SJCRH30 (cell line): ENCODE measurements at regions not wholly inside any gene's neighbourhood (a gene's known extent, or its start where the extent isn't known, plus 50 kb on each side); places are given as distances from the start of the nearest gene placed in this dataset.
A peak's percentile ranks its signal among the peaks of the same experiment; 100 is the strongest.

Experiments used
- DNase-seq, 2 experiments: peaks; one replicate each; pipeline ENCODE4 v3.0.0-alpha.2; 2015 to 2020
- H3K27ac ChIP-seq: fragments of 250-450 bp; sonication (Bioruptor Pico); 2 replicates; pipeline ENCODE4 v1.5.1; 2020; ENCODE audit warnings: mild to moderate bottlenecking, moderate library complexity
- H3K27me3 ChIP-seq: fragments of 250-450 bp; sonication (Bioruptor Pico); 2 replicates; pipeline ENCODE4 v1.5.1; 2020; ENCODE audit warnings: mild to moderate bottlenecking, moderate library complexity
- H3K36me3 ChIP-seq: fragments of 250-450 bp; sonication (Bioruptor Pico); 2 replicates; pipeline ENCODE4 v1.5.1; 2020; ENCODE audit warnings: mild to moderate bottlenecking, moderate library complexity
- H3K4me1 ChIP-seq: fragments of 250-450 bp; sonication (Bioruptor Pico); 2 replicates; pipeline ENCODE4 v1.5.1; 2020; ENCODE audit warnings: mild to moderate bottlenecking, moderate library complexity
- H3K4me3 ChIP-seq: fragments of 250-450 bp; sonication (Bioruptor Pico); 2 replicates; pipeline ENCODE4 v1.5.1; 2020; ENCODE audit warnings: mild to moderate bottlenecking, moderate library complexity
- H3K9me3 ChIP-seq: fragments of 250-450 bp; sonication (Bioruptor Pico); replicated peaks from 2 replicates; pipeline ENCODE4 v1.5.1; 2020; ENCODE audit warnings: mild to moderate bottlenecking, moderate library complexity

DNA sequence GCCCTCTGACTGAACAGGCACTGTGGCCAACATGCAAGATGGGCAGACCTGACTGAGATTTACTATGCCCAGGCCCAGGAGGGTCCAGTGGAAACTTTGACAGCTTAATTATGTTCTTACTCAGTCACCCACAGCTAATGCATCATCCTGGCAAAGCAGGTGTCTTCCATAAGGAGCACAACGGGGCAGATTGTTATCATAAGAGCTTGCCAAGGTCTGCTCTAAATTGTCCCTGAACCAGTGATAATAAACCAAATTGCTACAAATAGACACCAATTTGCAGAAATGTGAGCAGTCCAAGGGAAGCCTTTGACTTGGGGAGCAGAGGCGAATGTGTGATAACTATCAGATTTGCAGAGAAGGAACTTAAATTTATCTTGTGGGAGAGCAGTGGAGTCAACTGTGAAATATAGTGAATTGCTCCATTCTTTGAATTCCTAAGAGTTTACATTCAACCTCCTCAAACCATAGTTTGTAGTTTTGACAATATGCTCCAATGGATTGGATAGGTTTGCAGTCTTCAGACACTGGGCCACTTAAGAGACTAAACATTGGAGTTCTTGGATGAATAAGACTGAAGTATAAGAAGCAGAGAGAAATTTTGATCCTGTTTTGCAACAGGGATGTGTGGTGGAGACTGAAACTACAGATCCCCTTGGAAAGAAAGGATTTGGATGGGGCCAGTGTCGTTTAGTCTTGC is 494.7 kb downstream of the CCSER2 start:
- Histone ChIP-seq H3K4me1 (no peaks in the 10 kb centered on the region), H3K36me3 (no peaks in the 10 kb centered on the region), H3K9me3 (no peaks in the 10 kb centered on the region), H3K4me3 (no peak overlapping the region), H3K27ac (no peak overlapping the region), H3K27me3 (no peaks in the 10 kb centered on the region)
- DNase-seq: no peak

DNA sequence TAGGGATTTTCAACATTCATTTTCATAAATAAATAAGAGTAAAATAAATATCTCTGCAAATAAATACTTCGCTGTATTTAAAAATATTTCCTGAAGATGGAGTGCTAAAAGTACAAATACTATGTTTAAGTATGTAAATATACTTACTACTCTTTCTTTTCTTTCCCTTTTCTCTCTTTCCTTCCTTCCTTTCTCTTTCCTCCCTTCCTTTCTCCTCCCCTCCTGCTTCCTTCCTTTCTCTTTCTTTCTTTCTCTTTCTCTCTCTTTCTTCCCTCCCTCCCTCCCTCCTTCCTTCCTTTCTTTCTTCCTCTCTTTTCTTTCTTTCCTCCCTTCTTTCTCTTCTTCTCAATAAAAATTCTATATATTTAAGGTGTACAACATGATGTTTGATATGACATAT is 496.1 kb downstream of the CCSER2 start:
- H3K4me3 ChIP-seq: no peak overlapping the region
- H3K27ac ChIP-seq: no peak overlapping the region
- H3K9me3 ChIP-seq: no peaks in the 10 kb centered on the region
- no peaks in the 10 kb centered on the region for H3K4me1 ChIP-seq
- H3K27me3 ChIP-seq: no peaks in the 10 kb centered on the region
- no peaks in the 10 kb centered on the region for H3K36me3 ChIP-seq
- DNase-seq: no peak

DNA sequence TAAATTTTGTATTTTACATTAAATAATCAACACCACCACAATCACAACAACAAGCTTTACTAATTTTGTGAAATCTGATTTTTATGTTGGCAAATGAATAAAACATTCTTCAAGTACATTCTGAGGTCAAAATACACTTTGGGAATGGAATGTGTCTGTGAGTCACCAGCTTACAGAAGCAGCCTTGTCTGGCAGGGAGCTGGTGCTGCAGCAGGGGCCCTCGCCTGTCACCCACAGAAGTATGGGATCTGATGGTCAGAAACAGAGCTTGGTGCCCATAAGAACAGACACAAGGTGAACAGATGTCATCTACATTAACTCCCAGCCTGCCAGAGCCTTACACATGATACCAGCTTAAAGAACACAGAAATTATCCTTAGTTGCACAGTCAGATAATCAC is 496.9 kb downstream of the CCSER2 start:
- Histone ChIP-seq H3K27me3 (no peaks in the 10 kb centered on the region), H3K36me3 (no peaks in the 10 kb centered on the region), H3K9me3 (no peaks in the 10 kb centered on the region), H3K27ac (peak overlapping the region; percentile 26; the same call in 1 of the 2 replicates), H3K4me3 (no peak overlapping the region), H3K4me1 (no peaks in the 10 kb centered on the region)
- peak; percentile 39 to 43 for DNase-seq

DNA sequence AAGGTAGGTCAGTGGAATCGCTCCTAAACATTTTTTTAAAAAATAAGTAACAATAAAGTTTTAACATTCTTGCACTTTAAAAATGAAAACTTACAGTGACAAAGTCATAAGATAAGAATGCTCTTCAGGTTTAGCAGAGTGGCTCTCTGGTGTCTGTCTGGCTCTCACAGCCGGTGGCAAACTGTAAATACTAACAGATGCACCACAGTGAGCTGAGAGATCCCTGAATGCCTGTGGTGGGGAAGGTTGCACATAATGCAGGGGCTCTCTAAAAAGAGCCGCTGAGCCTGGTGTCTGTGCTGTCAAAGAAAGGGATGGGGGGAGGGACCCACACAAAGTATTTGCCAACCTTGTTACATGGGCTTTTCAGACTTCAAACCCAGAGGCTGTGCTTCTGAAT is 498.3 kb downstream of the CCSER2 start:
- Histone ChIP-seq H3K27ac (no peak overlapping the region), H3K4me1 (no peaks in the 10 kb centered on the region), H3K27me3 (no peaks in the 10 kb centered on the region), H3K9me3 (no peaks in the 10 kb centered on the region), H3K4me3 (no peak overlapping the region), H3K36me3 (no peaks in the 10 kb centered on the region)
- DNase-seq: peak in 1 of 2 experiments; percentile 4

DNA sequence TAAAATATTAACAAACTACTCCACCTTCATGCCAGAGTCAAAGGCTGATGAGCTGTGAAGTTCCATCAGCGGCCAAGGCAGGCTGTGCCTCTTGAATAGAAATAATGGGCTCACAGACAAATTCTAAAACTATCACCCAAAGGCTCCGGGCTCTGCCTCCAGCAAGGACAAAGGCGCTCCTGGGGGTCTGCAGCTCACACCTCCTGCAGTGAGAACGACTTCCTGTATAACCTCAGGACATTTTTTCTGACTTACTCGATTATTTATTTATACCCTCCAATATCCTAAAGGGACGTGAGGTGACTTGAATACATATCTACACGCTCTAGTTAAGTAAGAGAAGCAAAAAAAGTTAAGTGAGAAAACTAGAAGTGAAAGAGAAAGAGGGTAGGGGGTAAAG is 500.7 kb downstream of the CCSER2 start:
- Histone ChIP-seq H3K36me3 (no peaks in the 10 kb centered on the region), H3K27ac (no peak overlapping the region), H3K4me1 (no peaks in the 10 kb centered on the region), H3K9me3 (no peaks in the 10 kb centered on the region), H3K27me3 (no peaks in the 10 kb centered on the region), H3K4me3 (no peak overlapping the region)
- no peak for DNase-seq

DNA sequence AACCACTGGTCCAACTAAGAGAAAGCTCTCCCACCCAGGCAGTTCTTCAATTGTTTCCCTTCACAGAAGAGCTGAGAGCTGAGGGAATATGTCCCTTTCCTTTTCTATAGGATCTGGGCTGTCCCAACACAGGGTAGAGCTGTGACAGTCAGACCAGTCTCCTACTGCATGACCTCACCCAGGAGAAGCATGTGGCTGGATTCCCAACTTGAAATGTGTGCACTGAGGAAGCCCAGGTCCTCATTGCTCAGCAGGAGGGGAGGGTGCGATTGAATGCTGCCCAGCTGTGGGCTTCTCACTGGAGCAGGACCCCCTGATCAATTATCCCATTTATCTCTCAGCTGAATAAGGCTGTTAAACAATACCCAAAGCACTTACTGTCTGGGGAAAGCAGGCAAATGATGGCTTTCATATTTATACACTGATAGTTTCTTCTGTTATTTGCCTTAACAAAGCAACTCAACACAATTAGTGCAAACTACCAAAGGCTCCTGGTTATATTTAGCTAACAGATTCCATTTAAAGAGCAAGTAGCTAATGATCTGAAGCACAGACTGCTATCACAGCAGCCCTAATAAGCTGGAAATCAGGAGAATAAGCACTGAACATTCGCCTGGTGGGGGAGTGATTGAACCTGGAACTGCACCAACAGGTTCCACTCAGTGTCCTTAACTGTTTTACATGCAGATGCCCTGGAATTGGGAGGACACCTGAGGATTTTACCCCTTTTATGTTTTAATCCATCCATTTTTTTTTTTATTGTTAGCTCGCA is 508.8 kb downstream of the CCSER2 start:
- Histone ChIP-seq H3K4me1 (no peaks in the 10 kb centered on the region), H3K4me3 (no peak overlapping the region), H3K9me3 (no peaks in the 10 kb centered on the region), H3K27me3 (no peaks in the 10 kb centered on the region), H3K27ac (no peak overlapping the region), H3K36me3 (no peaks in the 10 kb centered on the region)
- DNase-seq: no peak

DNA sequence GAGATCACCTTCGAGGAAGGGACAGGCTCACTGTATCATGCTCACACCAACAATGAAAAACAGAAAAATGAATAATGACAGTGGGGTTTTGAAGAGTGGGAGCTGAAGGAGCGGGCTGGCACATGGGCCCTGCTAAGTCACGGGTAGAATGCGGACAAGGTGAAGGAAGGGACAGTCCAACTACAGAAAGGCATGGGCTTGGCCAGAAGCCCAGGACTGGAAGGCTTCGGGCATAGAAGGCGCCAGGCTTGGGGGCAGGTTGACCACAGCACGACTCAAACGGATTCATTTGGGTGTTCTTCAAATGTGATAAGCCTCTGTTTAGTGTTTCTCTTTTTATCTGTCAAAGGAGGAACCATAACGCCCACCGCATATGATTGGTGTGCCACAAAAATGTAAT is 509.5 kb downstream of the CCSER2 start:
- Histone ChIP-seq H3K27me3 (no peaks in the 10 kb centered on the region), H3K4me1 (no peaks in the 10 kb centered on the region), H3K4me3 (no peak overlapping the region), H3K9me3 (no peaks in the 10 kb centered on the region), H3K36me3 (no peaks in the 10 kb centered on the region), H3K27ac (no peak overlapping the region)
- DNase-seq: no peak

DNA sequence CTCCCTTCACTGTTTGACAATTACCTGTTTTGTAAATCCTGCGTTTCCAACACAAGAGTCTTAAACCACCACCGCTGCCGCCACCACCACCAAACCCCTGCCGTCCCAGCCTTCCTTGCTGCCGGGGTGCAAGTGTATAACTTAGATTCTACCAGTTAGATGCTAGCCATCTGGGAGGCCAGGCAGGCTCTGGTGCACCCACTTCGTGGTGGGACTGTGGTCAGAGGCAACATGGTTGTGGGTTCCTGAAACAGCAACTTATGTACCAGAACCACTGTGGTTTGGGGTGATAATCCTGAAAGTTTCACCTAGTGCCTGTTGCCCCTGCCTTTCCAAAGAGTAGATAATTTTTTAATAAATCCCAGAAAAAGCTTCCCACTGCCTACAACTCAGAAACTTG is 510.5 kb downstream of the CCSER2 start:
- Histone ChIP-seq H3K4me3 (no peak overlapping the region), H3K4me1 (no peaks in the 10 kb centered on the region), H3K9me3 (no peaks in the 10 kb centered on the region), H3K36me3 (no peaks in the 10 kb centered on the region), H3K27me3 (no peaks in the 10 kb centered on the region), H3K27ac (no peak overlapping the region)
- DNase-seq: no peak

DNA sequence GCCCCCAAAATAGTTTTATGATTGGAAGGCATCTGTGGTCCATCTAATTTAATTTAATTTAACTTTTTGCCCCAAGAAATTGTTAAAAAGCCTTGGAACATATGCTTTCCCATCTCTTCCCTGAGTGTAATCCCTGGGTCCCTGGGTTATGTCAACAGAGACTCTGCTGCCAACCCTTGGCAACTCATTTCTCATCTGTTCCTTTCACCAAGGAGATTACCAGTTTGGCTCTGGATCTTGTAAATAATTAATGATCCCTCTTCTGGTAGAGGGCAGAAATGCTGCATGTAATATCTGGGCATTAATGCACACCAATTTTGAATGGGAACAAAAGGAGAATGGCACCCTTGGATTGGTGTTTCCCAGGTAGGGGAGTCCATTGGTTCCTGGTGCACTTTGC is 514.2 kb downstream of the CCSER2 start:
- Histone ChIP-seq H3K4me3 (no peak overlapping the region), H3K27ac (no peak overlapping the region), H3K9me3 (no peaks in the 10 kb centered on the region), H3K36me3 (no peaks in the 10 kb centered on the region), H3K4me1 (no peaks in the 10 kb centered on the region), H3K27me3 (no peaks in the 10 kb centered on the region)
- no peak for DNase-seq

DNA sequence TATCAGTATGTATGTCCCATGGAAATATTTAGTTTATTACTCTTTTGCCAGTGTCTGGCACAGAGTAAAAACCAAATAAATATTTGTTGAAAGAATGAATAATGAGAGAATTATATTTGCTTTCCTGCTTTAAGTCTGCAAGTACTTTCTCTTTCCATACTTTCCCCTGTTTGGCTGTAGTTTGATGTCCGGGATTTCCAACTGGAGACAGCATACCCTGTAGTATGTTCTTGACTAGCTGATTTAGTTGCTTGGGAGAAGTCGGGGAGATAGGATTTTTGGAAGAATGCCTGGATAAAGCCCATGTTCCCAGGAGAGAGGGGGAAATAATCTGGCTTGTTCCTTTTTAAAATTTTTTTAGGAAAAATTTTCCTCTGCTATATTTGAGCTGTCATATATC is 516.1 kb downstream of the CCSER2 start:
- no peaks in the 10 kb centered on the region for H3K4me1 ChIP-seq
- DNase-seq: no peak
- no peak overlapping the region for H3K27ac ChIP-seq
- H3K27me3 ChIP-seq: no peaks in the 10 kb centered on the region
- no peaks in the 10 kb centered on the region for H3K36me3 ChIP-seq
- H3K4me3 ChIP-seq: no peak overlapping the region
- no peaks in the 10 kb centered on the region for H3K9me3 ChIP-seq

DNA sequence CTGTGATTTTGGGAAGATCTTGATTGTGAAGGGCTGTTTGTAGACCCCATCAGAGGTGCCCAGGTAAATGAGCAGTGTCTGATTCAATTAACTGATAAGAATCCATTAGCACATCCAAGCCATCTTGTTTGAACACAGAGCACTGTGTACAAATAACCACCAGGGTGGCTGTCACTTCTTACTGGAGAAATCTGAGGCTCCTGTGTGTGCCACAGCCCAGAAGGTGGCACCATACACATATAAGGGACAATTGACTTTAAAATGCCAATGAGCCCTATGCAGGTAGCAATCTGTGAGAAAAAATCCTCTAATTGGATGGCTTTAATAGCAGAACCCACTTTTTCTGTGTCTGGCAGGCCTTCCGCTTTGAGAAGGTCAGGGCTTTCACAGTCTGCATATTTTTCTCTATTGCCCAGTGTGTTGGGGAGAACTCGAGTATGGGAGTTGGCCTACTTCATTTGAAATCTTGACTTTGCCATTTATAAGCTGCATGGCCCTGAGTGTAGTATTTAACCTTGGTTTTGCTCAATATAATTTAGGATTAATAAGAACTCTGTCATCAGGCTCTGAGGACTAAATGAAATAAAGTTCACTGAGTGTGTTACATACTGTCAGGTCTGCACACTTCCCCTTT is 517.4 kb downstream of the CCSER2 start:
- Histone ChIP-seq H3K36me3 (no peaks in the 10 kb centered on the region), H3K4me3 (no peak overlapping the region)
- DNase-seq: peak in 1 of 2 experiments; percentile 10

DNA sequence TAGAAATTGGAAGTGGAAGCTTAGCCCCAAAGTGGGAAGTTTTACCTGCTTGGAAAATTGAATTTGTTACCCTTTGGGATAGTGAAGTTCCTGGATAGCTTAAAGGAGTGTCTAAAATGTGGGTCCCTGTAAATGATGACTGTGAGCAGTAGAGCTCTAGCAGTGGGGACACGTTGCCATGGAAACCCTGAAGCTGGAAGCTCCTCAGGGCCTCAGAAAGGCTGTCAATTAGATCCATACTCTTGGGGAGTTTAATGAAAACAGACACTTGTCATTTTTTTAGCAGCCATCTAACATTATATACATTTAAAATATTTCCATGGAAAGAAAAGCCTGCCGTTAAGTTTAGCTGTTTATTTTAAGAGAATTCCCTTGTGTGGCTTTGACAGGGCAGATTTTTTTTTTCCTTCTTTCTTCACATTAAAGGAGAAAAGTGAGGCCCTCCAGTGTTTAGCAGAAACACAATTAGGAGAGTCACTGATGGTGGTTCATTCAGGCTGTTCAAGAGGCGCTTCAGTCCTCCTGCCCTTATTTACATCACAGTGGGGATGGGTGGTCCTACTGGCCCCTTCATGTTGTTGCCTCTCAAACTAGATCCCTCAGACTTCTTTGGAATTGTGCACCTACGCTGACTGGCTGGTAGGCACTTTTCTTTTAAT is 518.4 kb downstream of the CCSER2 start:
- Histone ChIP-seq H3K9me3 (no peaks in the 10 kb centered on the region), H3K27ac (no peak overlapping the region), H3K4me3 (no peak overlapping the region), H3K27me3 (no peaks in the 10 kb centered on the region), H3K4me1 (no peaks in the 10 kb centered on the region), H3K36me3 (no peaks in the 10 kb centered on the region)
- DNase-seq: no peak

More for the DNA sequence above, 517.4 kb downstream of the CCSER2 start:
- no peaks in the 10 kb centered on the region for H3K4me1 ChIP-seq
- no peaks in the 10 kb centered on the region for H3K9me3 ChIP-seq
- no peaks in the 10 kb centered on the region for H3K27me3 ChIP-seq
- H3K27ac ChIP-seq: no peak overlapping the region

DNA sequence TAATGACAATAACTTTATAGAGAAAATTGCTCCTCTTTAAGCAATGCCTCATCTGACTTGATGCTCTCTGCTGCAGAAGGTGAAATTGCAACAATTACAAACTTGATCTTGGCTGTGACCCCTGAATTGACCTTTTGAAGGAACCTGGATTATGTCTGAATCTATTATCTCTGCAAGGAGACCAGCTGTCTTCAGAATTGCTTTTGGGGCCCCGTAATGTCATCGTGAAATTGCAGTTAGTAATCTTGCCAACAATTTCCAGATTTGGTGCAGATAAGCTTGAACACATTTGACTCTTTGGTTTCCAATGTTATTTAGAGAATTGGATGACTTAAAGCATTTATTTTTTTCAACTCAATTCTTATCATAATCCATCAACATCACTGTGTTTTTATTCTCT is 520.6 kb downstream of the CCSER2 start:
- H3K27ac ChIP-seq: no peak overlapping the region
- H3K9me3 ChIP-seq: no peaks in the 10 kb centered on the region
- H3K4me1 ChIP-seq: no peaks in the 10 kb centered on the region
- H3K27me3 ChIP-seq: no peaks in the 10 kb centered on the region
- no peak for DNase-seq
- H3K4me3 ChIP-seq: no peak overlapping the region
- no peaks in the 10 kb centered on the region for H3K36me3 ChIP-seq

DNA sequence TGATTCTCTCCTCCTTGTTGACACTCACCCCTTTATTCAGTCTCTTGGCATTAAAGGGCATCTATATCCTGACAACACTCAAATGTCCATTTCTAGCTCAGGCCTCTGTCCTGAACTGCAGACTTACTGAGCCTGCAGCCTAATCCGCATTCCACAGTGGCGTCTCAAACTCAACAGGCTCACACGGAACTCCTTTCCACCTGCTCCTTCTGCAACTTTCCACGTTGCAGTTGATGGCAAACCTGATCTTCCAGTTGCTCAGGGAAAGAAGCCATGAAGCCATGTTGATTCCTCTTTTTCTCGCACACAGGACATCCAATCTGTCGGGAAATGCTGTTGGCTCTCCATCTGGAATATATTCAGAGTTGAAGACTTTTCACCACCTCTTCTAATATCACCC is 522.4 kb downstream of the CCSER2 start:
- H3K4me1 ChIP-seq: no peaks in the 10 kb centered on the region
- no peak overlapping the region for H3K27ac ChIP-seq
- DNase-seq: no peak
- H3K4me3 ChIP-seq: no peak overlapping the region
- H3K36me3 ChIP-seq: no peaks in the 10 kb centered on the region
- no peaks in the 10 kb centered on the region for H3K27me3 ChIP-seq
- no peaks in the 10 kb centered on the region for H3K9me3 ChIP-seq

DNA sequence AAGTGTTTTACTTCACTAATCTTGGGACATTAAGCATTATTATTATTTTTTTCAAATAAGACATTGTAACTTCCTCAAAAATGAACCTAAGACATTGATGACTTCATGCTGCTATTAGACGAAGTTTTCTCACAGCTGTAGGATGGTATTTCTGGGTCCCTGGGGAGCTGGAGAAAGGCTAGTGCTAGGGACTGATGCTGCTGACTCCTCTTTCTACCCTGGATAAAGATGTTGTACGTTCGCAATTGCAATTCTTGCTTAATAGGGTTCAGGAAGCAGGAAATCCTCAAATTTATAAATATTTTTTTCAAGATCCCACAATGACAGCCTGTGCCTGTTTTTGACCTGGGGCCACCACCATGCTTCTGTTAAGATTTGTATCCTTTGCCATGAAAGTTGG is 526.0 kb downstream of the CCSER2 start:
- H3K4me3 ChIP-seq: no peak overlapping the region
- DNase-seq: no peak

More for the DNA sequence above, 526.0 kb downstream of the CCSER2 start:
- Histone ChIP-seq H3K9me3 (no peaks in the 10 kb centered on the region), H3K4me1 (no peaks in the 10 kb centered on the region), H3K27ac (no peak overlapping the region), H3K36me3 (no peaks in the 10 kb centered on the region), H3K27me3 (no peaks in the 10 kb centered on the region)
